Loucy (cell line): ENCODE measurements at regions not wholly inside any gene's neighbourhood (a gene's known extent, or its start where the extent isn't known, plus 50 kb on each side); places are given as distances from the start of the nearest gene placed in this dataset.
A peak's percentile ranks its signal among the peaks of the same experiment; 100 is the strongest.

Experiments
- H2AFZ ChIP-seq: fragments of 200-600 bp; sonication (generic); 2 replicates; pipeline ENCODE4 v1.6.0; 2016; ENCODE audit warnings: antibody characterized with exemption, mild to moderate bottlenecking, low read length, moderate library complexity
- H3F3A ChIP-seq: fragments of 200-600 bp; 2 replicates; pipeline ENCODE4 v1.6.0; 2016; ENCODE audit warnings: antibody characterized with exemption, low read depth, mild to moderate bottlenecking
- H3K27me3 ChIP-seq: fragments of 200-600 bp; sonication (generic); 2 replicates; pipeline ENCODE4 v1.6.1; 2014; ENCODE audit warnings: low read length, mild to moderate bottlenecking; ENCODE audit not compliant: insufficient read depth, poor library complexity, severe bottlenecking
- H3K36me3 ChIP-seq: fragments of 200-600 bp; sonication (generic); 2 replicates; pipeline ENCODE4 v1.6.1; 2016; ENCODE audit warnings: low read length; ENCODE audit not compliant: insufficient read depth
- H3K4me1 ChIP-seq: fragments of 200-600 bp; sonication (generic); 2 replicates; pipeline ENCODE4 v1.5.1; 2014; ENCODE audit warnings: low read length, mild to moderate bottlenecking; ENCODE audit not compliant: insufficient read depth, poor library complexity, severe bottlenecking
- H3K4me2 ChIP-seq: fragments of 200-600 bp; sonication (generic); 2 replicates; pipeline ENCODE4 v1.6.0; 2014; ENCODE audit warnings: antibody characterized with exemption, low read length, low read depth, mild to moderate bottlenecking; ENCODE audit not compliant: poor library complexity, severe bottlenecking
- H3K4me3 ChIP-seq: fragments of 200-600 bp; sonication (generic); 2 replicates; pipeline ENCODE4 v1.5.1; 2014; ENCODE audit warnings: low read length, mild to moderate bottlenecking, mixed read lengths; ENCODE audit not compliant: poor library complexity, severe bottlenecking
- H3K79me2 ChIP-seq: fragments of 200-600 bp; sonication (generic); 2 replicates; pipeline ENCODE4 v1.6.1; 2014; ENCODE audit warnings: low read length; ENCODE audit not compliant: insufficient read depth
- H3K9ac ChIP-seq: fragments of 200-600 bp; sonication (generic); 2 replicates; pipeline ENCODE4 v1.6.0; 2014; ENCODE audit warnings: mild to moderate bottlenecking, low read depth, low read length, moderate library complexity; ENCODE audit not compliant: poor library complexity, severe bottlenecking
- H3K9me2 ChIP-seq: fragments of 200-600 bp; sonication (generic); replicated peaks from 2 replicates; pipeline ENCODE4 v1.6.1; 2016; ENCODE audit warnings: low read depth, low read length, mixed read lengths
- H3K9me3 ChIP-seq: fragments of 200-600 bp; sonication (generic); 2 replicates; pipeline ENCODE4 v1.6.1; 2014; ENCODE audit warnings: mild to moderate bottlenecking, antibody characterized with exemption, low read length, low read depth; ENCODE audit not compliant: insufficient read depth
- H4K20me1 ChIP-seq: fragments of 200-600 bp; sonication (generic); 2 replicates; pipeline ENCODE4 v1.6.0; 2014; ENCODE audit warnings: antibody characterized with exemption, low read length, mild to moderate bottlenecking; ENCODE audit not compliant: insufficient read depth, poor library complexity, severe bottlenecking
- CTCF ChIP-seq: fragments of 200-600 bp; sonication (generic); conservative IDR thresholded peaks from 2 replicates; pipeline ENCODE4 v1.5.1; 2014; ENCODE audit warnings: mild to moderate bottlenecking, antibody characterized with exemption, low read length
- EZH2phosphoT487 ChIP-seq: fragments of 200-600 bp; IDR thresholded peaks from 2 replicates; pipeline ENCODE4 v1.6.1; 2018; ENCODE audit warnings: antibody characterized with exemption, mild to moderate bottlenecking, moderate library complexity, borderline replicate concordance

- Histone ChIP-seq H3K27me3 (no peaks in the 10 kb centered on the region), H3K79me2 (no peaks in the 10 kb centered on the region), H3F3A (no peaks in the 10 kb centered on the region), H3K4me2 (no peak overlapping the region), H2AFZ (no peak overlapping the region), H3K4me1 (peaks cover 7% of the 10 kb centered on the region), H3K4me3 (no peak overlapping the region), H3K9ac (no peak overlapping the region), H3K9me3 (no peaks in the 10 kb centered on the region), H4K20me1 (no peaks in the 10 kb centered on the region), H3K9me2 (no peaks in the 10 kb centered on the region), H3K36me3 (no peaks in the 10 kb centered on the region)
- TF ChIP-seq EZH2phosphoT487 = no peak
- TF ChIP-seq CTCF = no peak
Observed at GRCh38 chr4:189502841-189503435, 437.7 kb upstream of the FRG1 start.

DNA sequence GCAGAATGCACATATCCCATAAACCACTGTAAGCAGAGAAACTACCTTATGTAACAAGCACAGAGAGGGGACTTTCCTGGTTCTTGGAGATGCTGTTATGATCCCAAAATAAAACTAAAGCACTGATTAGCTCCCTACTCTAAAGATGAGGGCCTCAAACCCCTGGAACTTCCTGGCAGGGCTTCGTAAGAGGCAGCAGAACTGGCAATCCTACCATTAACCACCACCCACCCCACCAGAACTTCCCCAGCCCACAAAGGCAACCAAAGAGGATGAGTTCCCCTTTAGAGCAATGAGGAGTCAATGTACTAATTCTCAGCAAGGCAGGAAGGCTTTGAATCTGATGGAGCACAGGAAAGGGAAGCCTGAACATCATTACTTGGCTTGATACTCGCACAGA lies 436.5 kb upstream of the FRG1 start:
- no peak overlapping the region for H3K4me3 ChIP-seq
- H3K36me3 ChIP-seq = no peaks in the 10 kb centered on the region
- no peaks in the 10 kb centered on the region for H4K20me1 ChIP-seq
- no peaks in the 10 kb centered on the region for H3F3A ChIP-seq
- peak overlapping the region; percentile 32; the same call in 1 of the 2 replicates for H2AFZ ChIP-seq
- H3K27me3 ChIP-seq = no peaks in the 10 kb centered on the region
- H3K9me3 ChIP-seq = no peaks in the 10 kb centered on the region
- peaks cover 5% of the 10 kb centered on the region for H3K4me1 ChIP-seq
- no peak overlapping the region for H3K4me2 ChIP-seq
- no peaks in the 10 kb centered on the region for H3K9me2 ChIP-seq
- H3K9ac ChIP-seq = no peak overlapping the region
- TF ChIP-seq CTCF = no peak
- TF ChIP-seq EZH2phosphoT487 = no peak
- H3K79me2 ChIP-seq = no peaks in the 10 kb centered on the region

DNA sequence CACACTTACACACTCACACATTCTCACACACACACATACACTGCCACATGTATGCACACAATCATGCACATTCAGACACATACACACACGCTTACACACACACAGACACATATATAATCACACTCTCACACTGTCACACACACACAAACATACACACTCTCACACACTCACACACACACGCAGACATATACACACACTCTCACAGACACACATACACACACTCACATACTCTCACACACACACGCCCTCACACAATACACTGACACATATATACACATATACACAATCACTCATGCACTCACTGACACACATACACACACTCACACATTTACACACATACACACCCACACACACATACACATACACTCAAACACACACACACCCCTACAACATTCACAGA lies 435.3 kb upstream of the FRG1 start:
- no peak overlapping the region for H3K9ac ChIP-seq
- no peaks in the 10 kb centered on the region for H3K27me3 ChIP-seq
- H3K4me2 ChIP-seq = no peak overlapping the region
- H3K36me3 ChIP-seq = no peaks in the 10 kb centered on the region
- H2AFZ ChIP-seq = no peak overlapping the region
- no peaks in the 10 kb centered on the region for H3F3A ChIP-seq
- no peaks in the 10 kb centered on the region for H3K9me3 ChIP-seq
- H3K9me2 ChIP-seq = no peaks in the 10 kb centered on the region
- H3K4me3 ChIP-seq = no peak overlapping the region
- no peaks in the 10 kb centered on the region for H4K20me1 ChIP-seq
- H3K4me1 ChIP-seq = peaks cover 5% of the 10 kb centered on the region
- no peak for TF ChIP-seq EZH2phosphoT487
- TF ChIP-seq CTCF = no peak
- H3K79me2 ChIP-seq = no peaks in the 10 kb centered on the region
